Activated CD4-positive, CD25-positive, alpha-beta regulatory T cell treated with anti-CD3 and anti-CD28 coated beads, Interleukin-2, amount 50 U/mL, for 16 hours (primary cell): ENCODE measurements at regions not wholly inside any gene's neighbourhood (a gene's known extent, or its start where the extent isn't known, plus 50 kb on each side); places are given as distances from the start of the nearest gene placed in this dataset.
"Not testable (repeated sequence)": the region's sequence is repeated elsewhere in the genome, so short reads cannot be mapped to it uniquely, and the experiment has no call there.

ENCODE experiments used
- DNase-seq: peaks from one replicate; pipeline ENCODE4 v3.0.0-alpha.2; 2020; ENCODE audit warnings: low read depth, low spot score

DNA sequence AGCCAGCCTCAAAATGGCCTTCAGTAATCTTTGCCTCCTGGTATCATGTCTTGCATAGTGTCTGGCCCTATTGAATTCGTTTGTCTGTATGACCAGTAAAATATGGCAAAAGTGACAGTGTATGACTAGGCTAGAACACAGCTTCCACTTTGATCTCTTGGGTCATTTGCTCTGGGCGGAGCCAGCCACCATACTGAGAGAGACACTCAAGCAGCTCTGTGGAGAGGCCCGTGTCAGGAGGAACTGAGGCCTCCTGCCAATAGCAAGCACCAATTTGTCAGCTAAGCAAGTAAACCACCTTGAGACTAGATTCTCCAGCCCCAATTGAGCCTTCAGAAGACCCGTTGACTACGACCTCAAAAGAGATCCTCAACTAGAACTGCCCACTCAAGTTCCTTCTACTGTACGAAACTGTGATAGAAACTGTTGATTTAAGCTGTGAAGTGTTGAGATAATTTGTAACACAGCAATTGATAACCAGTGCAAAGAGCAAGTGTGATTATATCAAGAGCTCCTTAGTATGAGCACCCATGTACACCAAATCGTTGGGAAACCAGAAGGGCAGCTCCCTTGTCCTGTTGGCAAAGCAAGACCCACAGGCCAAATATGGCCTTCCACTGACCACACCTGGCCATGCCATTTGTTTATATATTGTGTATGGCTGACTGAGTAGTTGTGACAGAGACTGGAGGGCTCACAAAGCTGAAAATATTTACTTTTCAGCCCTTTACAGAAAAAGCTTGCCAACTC is 52.7 kb upstream of the SERBP1 start:
- no peak for DNase-seq

DNA sequence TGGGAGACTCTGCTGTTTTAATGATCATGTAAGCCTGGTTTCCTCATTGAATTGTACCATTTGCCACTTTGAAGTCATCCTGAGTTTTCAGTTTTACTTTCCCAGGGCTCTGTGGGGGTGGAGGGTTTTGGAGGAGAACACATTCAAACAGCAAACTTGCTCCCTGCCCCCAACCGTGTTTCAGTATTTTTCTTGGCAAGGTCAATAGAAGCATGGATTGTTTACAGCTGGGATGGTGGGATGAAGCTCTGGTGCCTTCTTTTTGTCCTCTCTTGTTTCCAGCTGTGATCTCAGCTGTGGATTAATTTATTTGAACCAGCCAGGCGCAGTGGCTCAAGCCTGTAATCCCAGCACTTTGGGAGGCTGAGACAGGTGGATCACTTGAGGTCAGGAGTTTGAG is 54.3 kb upstream of the SERBP1 start:
- no peak for DNase-seq

DNA sequence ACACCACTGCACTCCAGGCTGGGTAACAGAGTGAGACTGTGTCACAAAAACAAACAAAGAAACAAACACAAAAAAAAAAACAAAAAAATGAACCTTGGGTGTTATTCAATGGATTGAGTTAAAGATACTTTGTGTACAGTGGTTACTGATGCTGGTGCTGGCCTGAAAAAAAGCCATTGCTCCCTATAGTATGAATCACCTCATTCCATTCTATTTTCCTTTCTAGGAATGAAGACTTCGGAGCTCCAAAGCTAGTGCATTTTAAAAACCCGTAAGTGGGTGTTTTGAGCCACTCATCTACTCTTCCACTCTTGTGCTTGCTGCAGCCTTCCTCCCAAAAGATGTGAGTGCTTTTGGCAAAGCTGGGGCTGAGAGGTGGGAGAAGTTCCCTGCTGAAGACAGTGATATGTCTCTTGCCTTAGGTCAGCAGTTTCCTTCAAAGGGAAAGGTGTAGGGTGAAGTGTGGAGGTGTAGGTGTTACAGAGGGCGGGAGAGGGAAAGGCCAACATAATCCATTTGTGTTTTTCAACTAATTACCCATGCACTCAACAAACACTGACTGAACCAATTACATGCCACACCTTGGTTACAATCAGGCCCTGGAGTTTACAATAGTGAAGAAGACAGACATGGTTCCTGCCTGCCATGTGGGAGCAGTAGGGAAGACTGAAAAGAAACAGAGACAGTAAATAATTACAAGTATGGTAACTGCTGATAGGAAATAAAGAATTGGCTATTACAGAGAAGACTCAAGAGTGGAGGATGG is 55.0 kb upstream of the SERBP1 start:
- no peak for DNase-seq

DNA sequence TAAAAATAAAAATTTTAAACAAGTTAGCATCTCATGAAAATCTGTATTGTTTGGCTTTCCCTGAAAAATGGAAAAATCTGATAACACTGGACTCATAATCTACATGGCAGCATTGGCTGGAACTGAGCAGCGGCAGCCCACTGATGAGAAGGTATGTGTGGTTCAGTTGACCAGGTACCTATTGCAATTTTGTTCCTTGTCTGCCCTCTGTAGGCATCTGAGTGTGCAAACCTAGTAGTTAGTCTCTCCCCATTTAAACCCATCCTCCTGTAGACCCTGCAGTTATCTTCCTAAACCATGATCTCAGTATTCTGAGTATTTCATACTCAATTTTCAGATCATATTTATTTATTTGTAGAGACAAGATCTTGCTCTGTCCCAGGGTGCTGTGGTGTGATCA is 59.4 kb upstream of the SERBP1 start:
- DNase-seq = no peak

DNA sequence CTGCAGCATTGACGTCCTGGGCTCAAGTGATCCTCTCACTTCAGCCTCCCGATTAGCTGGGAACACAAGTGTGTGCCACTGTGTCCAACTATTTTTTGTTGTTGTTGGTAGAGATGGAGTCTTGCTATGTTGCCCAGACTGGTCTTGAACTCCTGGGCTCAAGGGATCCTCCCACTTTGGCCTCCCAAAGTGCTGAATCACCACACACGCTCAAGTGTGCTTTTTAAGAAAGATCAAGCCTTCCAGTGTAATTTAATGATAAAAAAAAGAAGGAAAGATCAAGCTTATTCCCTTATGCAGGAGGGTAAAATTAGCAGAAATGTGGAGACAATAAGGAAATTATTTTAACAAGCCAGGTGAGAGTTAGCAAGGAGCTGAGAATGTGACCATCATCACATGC is 61.1 kb upstream of the SERBP1 start:
- DNase-seq = no peak

DNA sequence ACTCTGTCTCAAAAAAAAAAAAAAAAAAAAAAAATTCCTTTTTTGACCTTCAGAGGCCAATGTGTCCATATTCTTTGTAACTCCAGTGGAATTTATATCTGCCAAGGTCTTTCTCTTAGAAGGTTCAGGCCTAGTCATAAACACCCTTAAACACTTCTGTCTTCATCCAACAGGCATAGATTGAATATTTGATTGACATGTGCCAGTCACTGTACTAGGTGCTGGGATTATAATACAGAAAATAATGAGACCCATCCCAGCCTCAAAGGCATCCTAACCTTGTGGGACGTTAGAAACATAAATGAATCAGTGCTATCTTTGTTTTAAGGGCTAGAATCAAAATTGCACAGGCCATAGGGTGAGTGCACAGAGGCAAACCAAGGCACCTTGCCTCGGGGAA is 62.9 kb upstream of the SERBP1 start:
- no peak for DNase-seq

DNA sequence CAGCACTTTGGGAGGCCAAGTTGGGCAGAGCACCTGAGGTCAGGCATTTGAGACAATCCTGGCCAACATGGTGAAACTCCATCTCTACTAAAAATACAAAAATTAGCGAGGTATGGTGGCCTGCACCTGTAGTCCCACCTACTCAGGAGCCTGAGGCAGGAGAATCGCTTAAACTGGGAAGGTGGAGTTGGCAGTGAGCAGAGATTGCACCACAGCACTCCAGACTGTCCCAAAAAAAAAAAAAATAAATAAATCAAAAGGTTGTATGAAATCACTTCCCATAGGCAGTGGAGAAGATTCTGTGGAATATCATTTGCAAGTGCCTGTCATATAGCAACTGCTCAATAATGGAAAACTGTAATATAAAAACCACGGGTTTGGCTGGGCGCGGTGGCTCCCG is 65.1 kb upstream of the SERBP1 start:
- no peak for DNase-seq

DNA sequence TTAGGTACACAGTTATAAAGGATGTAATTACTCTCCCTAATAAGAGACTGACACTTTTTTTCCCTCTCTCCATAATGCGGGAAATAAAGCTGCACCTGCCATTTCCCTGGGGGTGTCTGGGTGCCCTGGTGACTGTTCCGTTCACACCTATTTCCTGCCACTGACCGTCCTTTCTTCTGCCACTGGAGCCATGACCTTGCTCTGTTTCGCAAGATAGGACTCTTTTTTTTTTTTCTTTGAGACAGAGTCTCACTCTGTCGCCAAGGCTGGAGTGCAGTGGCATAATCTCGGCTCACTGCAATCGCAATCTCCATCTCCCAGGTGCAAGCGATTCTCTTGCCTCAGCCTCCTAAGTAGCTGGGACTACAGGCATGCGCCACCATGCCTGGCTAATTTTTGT is 66.1 kb upstream of the SERBP1 start:
- DNase-seq = no peak

DNA sequence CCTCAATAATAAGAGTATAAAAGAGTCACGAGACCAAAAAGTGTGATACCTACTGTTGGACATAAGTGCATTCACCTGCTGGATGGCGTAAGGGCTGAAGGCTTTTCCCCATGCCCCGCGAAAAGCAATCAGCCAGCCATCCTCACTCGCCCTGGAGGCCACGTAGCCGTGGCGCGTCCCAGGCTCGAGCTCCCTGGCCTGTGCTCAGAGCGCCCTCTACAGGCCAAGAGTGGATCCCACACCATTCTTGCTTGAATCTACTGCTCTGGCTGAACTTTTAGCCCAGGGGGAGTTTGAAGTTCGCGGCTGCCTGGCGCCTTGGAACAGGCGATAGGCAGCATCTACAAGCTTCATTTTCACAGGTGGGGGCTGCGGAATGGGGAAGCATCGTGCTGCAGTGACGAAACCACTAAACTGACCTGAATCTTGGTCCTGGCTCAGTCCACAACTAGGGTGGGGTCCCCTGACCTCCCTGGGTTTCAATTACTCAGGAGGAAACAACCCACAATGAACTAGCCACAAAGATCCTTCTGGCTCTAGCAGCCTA is 70.3 kb upstream of the SERBP1 start:
- DNase-seq = peak; percentile 75

DNA sequence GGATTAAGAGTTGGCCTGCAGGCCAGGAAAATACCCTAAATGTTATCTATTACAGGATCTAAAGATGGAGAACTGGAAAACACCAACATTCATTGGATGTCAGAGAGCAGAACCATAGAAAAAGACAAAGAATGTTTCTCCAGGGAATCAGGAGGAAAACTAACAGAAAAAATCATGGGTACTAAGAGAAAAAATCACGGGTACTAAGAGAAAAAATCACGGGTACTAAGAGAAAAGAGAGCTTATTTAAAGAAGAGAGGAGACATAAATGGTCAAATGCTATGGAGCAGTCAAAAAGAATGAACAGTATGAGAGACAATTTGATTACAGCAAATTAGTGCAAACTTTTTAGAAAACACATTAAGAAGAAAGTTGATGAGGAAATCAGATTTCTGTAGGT is 73.8 kb upstream of the SERBP1 start:
- no peak for DNase-seq

DNA sequence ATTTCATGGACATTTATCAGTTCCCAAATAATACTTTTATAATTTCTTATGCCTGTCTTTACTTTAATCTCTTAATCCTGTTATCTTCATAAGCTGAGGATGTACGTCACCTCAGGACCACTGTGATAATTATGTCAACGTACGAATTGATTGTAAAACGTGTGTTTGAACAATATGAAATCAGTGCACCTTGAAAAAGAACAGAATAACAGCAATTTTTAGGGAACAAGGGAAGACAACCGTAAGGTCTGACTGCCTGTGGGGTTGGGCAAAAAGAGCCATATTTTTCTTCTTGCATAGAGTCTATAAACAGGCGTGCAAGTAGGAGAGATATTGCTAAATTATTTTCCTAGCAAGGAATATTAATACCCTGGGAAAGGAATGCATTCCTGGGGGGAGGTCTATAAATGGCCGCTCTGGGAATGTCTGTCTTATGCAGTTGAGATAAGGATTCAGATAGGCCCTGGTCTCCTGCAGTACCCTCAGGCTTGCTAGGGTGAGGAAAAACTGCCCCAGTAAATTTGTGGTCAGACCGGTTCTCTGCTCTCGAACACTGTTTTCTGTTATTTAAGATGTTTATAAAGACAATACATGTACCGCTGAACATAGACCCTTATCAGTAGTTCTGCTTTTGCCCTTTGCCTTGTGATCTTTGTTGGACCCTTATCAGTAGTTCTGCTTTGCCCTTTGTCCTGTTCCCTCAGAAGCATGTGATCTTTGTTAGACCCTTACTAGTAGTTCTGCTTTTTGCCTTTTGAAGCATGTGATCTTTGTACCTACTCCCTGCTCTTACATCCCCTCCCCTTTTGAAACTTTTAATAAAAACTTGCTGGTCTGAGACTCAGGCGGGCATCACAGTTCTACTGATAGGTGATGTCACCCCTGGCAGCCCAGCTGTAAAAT is 83.4 kb upstream of the SERBP1 start:
- DNase-seq = not testable (repeated sequence)

DNA sequence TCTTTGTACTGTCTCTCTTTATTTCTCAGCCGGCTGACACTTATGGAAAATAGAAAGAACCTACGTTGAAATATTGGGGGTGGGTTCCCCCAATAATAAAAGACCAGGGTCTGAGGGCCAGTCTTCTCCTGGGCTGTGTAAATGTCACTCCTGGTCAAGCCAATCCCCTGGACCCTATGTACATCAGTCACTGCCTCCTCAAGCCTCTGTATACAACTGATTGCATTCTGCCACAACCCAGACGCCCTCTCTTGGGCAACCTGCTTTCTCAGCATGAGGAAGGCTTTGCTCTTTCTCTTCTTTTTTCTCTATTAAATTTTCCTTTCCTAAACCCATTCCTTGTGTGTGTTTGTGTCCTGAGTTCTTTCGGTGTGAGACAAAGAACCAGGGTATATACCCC is 84.1 kb upstream of the SERBP1 start:
- DNase-seq = no peak

DNA sequence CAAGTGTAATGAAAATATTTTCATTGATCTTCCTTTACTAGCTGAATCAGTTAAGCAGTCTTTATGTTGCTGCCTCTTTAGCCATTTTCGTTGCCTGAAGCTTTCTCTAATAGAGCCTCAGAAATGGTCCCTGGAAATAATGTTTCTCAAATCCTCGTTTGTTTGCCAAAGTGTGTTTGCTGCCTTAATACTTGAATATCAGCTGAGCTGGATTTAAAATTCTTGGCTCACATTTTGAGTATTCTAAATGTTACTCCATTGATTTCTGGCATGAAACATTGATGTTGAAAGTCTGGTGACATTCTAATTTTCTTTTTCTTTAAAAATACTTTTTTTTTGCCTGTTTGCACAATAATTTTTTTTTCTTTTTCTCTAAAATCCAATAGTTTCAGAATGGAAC is 84.6 kb upstream of the SERBP1 start:
- no peak for DNase-seq

DNA sequence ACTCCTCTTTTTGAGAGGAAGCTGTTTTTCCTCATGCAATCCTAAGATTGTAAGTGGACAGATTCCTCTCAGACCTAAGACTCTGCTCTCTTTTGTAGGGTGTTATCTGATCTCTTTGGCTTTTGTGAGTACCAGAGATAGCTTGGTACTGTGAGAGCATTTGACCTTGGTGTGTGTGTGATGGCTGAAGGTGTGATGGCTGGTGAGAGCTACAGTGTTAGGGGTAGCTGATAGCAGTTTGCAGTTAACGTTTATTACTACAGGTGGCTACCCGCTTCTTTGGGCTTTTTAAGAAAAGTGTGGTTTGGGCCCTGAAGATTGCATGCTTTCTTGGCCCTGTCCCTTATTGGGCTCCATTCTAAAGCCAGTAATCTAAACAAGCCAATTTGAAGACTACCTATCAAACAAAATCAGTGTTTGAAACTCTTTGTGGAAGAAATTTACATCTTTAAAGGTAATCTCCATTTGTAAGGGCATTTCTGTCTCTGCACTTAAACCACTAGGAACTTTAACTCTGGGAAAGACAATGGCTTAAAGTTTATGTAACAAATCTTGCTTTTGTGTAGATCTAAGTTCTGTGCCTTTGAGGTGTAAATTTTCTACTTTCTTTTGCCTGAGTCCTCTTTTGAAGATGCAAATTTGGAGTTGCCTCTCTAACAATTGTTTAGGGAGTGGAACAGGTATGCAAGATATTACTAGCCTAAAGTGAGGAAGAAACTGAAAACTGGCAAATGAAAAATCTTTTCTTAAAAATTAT is 85.3 kb upstream of the SERBP1 start:
- DNase-seq = no peak

DNA sequence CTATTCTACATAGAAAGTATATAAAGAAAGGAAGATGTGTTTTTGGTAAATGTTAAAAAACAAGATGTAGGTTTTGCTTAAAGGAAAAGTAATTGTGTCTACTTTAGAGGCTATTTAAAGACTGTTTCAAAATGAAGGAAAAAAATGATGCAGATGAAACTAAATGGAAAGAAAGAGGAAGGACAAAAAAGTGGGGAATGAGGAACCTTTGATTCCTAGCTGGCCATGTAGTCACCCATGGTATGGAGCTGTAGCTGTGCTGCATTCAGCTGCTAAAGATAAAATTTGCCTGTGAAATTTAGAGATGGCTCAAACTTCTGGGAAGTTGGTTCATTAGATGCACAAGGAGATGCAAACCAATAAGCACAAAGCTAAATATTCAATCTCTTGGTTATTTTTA is 86.8 kb upstream of the SERBP1 start:
- no peak for DNase-seq

DNA sequence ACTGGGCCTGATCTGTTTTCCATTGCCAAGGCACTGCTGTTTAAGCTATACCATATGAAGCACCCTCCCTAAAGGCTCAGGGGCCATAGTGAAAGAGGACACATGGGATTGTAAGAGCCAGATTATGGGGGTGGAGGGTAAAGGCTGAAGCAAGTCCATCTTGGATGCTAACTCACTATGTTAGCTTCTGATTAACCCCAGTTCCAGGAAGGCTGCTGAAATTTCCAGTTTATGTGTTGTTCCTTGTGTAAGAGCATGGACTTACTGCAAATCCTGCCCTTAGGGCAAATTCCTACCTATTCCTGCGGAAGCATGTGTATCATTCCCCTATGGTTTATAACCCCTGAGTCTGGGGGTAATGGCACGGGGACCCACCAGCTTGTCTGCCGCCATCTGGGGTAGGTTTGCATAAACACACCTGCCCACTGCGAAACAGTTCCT is 91.8 kb upstream of the SERBP1 start:
- DNase-seq = no peak

DNA sequence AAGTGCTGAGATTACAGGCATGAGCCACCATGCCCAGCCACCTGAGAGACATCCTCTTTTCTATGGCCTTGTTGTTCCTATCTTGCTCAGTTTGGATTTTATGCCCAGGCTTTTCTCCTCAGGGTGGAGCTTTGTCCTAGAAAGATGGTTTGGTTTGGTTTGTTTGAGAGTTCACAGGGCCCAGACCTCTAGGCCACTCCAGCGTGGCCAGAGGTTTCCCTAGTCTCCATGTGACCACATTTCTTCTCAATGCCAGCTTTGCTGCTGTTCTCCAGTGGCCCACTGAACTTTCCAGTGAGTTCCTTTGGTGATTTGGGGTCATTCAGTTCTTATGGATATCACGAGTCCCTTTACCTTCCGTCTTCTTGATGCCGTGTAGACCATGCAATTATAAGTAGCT is 92.6 kb upstream of the SERBP1 start:
- DNase-seq = no peak

DNA sequence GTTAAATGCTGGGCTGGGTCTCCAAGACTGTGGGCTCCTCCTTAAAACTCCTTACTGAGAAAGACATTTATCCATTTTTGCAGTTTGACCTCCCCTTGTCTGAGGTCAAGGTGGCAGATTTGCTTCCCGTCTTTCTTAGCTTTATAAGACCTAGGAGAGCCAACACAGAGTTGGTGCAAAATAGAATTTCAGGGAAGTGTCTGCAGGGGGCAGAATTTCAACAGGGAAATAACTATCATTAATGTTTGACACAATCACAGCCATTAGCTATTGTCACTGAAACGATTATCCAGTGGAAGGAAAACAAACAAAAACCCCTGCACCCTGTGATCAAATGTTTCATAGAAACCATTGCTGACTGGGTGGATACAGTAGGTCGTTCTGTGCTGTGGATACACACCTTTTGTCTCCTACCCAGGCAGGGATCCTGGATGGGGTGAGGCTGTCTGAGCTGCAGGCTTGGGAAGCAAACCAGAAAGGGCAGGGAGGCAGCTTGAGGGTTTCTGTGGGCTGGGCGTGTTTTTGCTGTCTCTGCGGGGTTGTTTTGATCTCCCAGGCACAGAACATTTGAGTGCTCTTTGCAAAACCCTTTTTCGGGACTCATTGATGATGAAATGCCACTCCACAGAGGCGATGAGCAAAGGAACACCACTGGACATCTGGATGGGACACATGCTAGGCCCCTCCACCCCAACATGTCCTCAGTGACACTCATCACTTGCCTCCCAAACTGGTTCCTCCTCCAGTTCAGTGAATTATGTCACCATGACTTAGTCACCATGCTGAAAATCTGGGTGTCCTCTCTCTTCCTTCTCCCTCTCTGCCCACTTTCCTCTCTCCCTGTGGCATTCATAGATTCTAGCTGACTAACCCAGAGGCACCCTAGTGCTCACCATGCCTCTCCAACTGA is 94.2 kb upstream of the SERBP1 start:
- no peak for DNase-seq

DNA sequence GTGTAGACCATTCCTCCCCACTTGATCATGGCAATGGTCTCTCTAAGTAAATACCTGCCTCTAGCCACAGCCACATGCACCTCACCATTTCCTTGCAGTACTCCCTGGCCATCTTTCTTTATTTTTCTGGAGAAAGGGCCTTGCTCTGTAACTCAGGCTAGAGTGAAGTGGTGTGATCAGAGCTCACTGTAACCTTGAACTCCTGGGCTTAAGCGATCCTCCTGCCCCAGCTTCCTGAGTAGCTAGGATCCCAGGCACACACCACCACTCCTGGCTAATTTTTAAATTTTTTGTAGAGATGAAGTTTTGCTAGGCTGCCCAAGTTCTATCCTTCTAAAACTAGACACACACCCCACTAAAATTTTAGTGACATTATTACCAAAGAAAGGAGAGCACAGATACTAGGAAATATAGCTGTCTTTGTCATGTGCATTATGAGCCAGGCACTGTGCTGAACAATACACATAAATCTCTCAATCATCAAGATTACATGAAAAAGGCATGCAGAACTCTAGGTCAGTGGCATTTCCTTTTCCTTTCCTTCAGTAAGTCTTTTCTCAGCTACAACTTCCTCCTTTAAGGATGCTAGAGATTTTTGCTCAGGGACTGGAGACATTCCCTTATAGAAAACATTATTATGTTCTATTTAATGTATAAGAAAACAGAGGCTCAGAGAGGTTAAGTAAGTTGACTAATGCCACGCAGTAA is 95.0 kb upstream of the SERBP1 start:
- no peak for DNase-seq

DNA sequence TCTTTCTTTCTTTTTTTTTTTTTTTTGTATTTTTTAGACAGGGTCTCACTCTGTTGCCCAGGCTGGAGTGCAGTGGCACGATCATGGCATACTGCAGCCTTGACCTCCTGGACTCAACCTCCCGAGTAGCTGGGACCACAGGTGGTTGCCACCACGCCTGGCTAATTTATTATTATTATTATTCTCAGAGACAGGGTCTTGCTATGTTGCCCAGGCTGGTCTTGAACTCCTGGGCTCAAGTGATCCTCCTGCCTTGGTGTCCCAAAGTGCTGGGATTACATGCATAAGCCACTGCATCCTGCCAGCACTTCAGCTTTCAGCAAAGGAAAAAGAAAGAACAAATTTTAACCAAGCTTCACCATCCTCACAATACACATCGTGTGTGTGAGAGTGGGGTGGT is 97.9 kb upstream of the SERBP1 start:
- DNase-seq = no peak
